SIG-M5 treated with dmso at 0.1 percent for 504 hours (cell line): ENCODE measurements at regions not wholly inside any gene's neighbourhood (a gene's known extent, or its start where the extent isn't known, plus 50 kb on each side); places are given as distances from the start of the nearest gene placed in this dataset.
"Not testable (repeated sequence)": the region's sequence is repeated elsewhere in the genome, so short reads cannot be mapped to it uniquely, and the experiment has no call there.

Source experiments
- DNase-seq: peaks from one replicate; lab custom pipeline; 2025; ENCODE audit not compliant: unreplicated experiment; lab: John Stamatoyannopoulos, UW

GRCh38 chr3:158026236-158026635, 80.0 kb downstream of the SHOX2 start:
- no peak for DNase-seq

- not testable (repeated sequence) for DNase-seq
Observed at GRCh38 chr3:158019897-158020296, 86.3 kb downstream of the SHOX2 start.

- no peak for DNase-seq
Observed at GRCh38 chr3:158018462-158018861, 87.8 kb downstream of the SHOX2 start.

GRCh38 chr3:158012901-158013300, 93.3 kb downstream of the SHOX2 start:
- DNase-seq = no peak

- DNase-seq = no peak
Observed at GRCh38 chr3:158005391-158006100, 100.7 kb downstream of the SHOX2 start.

- no peak for DNase-seq
Observed at GRCh38 chr3:157999246-157999645, 107.0 kb downstream of the SHOX2 start.

- no peak for DNase-seq
Observed at GRCh38 chr3:157982359-157982758, 123.9 kb downstream of the SHOX2 start.

- no peak for DNase-seq
Observed at GRCh38 chr3:157981819-157982218, 124.4 kb downstream of the SHOX2 start.

GRCh38 chr3:157979022-157979421, 127.2 kb downstream of the SHOX2 start:
- DNase-seq = no peak

- DNase-seq = no peak
Observed at GRCh38 chr3:157961665-157962064, 144.6 kb downstream of the SHOX2 start.

GRCh38 chr3:157958457-157958856, 147.8 kb downstream of the SHOX2 start:
- no peak for DNase-seq

GRCh38 chr3:157956850-157957249, 149.4 kb downstream of the SHOX2 start:
- no peak for DNase-seq

- no peak for DNase-seq
Observed at GRCh38 chr3:157956176-157956575, 150.0 kb downstream of the SHOX2 start.

- no peak for DNase-seq
Observed at GRCh38 chr3:157953565-157953964, 152.7 kb downstream of the SHOX2 start.

GRCh38 chr3:157948605-157949383, 157.4 kb downstream of the SHOX2 start:
- DNase-seq = no peak

- DNase-seq = no peak
Observed at GRCh38 chr3:157939166-157939565, 167.1 kb downstream of the SHOX2 start.

GRCh38 chr3:157938154-157938779, 168.0 kb downstream of the SHOX2 start:
- DNase-seq = no peak

GRCh38 chr3:157931517-157931916, 174.7 kb downstream of the SHOX2 start:
- peak; percentile 20 for DNase-seq

GRCh38 chr3:157930000-157930780, 176.0 kb downstream of the SHOX2 start:
- DNase-seq = no peak

GRCh38 chr3:157926822-157927221, 179.4 kb downstream of the SHOX2 start:
- DNase-seq = no peak

- no peak for DNase-seq
Observed at GRCh38 chr3:157922614-157923013, 183.6 kb downstream of the SHOX2 start.
